ENCODE measurements at regions not wholly inside any gene's neighbourhood (a gene's known extent, or its start where the extent isn't known, plus 50 kb on each side); places are given as distances from the start of the nearest gene placed in this dataset.

DNA sequence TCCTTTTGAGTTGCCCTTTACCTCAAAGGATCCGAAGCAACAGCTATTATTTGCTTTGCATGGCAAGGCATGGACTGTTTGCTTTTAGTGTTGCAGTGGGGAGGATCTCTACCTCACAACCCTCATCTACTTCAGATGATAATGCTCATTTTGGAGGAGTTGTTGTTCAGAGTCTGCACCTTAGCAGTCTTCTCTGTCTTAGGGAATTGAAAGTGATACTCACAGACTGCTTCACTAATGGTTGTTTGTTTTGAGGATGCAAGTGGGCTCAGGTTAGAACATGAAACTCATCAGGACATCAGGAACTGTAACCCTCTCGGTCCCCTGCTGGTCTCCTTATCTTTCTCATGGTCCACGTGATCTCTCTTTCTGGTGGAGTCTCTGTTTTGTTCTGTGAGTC is 172.9 kb upstream of the ANKH start:
- TF ChIP-seq, protein P1, sequence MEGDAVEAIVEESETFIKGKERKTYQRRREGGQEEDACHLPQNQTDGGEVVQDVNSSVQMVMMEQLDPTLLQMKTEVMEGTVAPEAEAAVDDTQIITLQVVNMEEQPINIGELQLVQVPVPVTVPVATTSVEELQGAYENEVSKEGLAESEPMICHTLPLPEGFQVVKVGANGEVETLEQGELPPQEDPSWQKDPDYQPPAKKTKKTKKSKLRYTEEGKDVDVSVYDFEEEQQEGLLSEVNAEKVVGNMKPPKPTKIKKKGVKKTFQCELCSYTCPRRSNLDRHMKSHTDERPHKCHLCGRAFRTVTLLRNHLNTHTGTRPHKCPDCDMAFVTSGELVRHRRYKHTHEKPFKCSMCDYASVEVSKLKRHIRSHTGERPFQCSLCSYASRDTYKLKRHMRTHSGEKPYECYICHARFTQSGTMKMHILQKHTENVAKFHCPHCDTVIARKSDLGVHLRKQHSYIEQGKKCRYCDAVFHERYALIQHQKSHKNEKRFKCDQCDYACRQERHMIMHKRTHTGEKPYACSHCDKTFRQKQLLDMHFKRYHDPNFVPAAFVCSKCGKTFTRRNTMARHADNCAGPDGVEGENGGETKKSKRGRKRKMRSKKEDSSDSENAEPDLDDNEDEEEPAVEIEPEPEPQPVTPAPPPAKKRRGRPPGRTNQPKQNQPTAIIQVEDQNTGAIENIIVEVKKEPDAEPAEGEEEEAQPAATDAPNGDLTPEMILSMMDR (IDR thresholded peaks at IDR 0.05) = no peak

DNA sequence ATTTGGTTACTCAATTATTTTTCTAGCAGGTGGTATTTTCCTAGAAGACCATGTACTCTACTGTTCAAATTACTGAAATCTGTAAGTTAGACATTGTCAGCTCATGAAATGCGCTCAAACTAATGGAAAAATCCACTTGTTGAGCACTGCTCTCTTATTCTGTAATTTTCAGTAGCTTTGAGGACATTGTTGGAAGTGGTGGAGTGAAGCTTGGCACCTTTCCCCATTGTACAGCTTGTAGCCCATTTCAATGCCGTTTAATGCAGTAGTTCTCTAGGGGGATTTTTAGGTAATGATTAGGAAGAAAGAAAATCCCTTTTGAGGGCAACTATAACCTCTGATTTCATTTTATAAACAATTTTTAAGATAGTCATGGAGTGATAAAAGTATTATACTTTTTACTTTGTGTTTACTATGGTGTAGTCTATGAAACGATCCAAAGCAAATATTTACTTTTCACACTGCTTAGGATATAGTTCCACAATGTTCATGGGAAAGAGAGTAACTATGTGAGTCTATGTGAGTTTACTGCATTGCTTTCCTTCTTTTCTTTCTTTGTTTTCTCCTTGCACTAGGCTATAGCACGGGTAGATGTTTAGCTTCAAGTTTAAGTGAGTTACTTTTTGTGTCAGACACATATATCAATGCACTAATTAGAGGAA is 165.8 kb upstream of the ANKH start:
- TF ChIP-seq, protein P1 (IDR thresholded peaks at IDR 0.05) = no peak

DNA sequence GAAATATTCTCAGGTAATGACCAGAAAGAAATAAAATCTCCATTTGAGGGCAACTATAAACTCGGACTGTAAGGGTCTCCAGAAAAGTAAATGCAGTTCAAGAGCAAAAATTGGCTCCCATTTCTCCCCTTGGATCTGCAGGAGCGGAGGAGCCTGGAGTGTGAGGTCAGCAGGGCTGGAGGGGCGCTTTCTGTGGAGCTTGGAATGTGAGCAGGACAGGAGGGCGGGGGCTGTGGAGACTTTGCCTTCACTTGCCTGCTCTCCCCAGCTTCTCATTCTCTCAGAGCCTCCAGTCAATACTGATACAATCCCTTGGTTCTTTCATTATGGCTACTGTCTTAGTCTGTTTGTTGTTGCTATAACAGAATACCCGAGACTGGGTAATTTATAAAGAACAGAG is 162.8 kb upstream of the ANKH start:
- TF ChIP-seq, protein P1 (IDR thresholded peaks at IDR 0.05) = no peak

DNA sequence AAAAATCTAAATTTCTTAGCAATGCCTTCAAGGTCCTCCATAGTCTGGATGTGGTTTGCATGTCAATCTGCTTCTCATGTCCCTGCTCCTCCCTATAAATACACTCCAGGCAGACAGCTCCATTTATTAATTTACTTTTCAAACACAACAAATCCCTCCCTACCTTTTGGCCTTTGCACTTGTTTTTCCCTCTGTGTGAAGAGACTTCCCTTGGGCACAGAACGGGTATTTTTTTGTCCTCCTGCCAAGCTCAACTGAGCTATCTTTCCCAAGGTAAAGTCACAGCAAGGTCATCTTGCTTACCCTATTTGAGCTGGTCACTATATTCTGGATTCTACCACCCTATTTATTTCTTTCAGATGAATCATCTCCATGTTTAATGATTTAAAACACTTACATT is 159.6 kb upstream of the ANKH start:
- TF ChIP-seq, protein P1 (IDR thresholded peaks at IDR 0.05) = no peak

DNA sequence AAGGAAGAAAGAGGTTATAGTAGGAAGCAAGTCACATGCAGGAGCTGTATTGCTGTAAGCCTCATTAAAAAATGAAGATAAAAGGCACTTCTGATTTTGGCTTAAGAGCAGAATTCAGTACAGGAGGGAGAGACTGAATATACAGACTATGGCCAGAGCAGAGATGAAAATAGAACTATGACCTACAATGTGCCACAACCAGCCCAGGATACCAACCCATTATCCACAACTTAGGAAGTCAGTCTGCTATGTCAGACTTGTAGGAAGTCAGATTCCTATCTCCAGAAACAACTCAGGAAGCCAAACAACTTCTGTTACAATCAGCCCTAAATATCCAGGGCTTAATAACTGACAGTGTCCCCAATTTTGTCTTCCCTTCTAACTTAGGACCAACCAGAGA is 156.2 kb upstream of the ANKH start:
- TF ChIP-seq, protein P1 (IDR thresholded peaks at IDR 0.05) = no peak

DNA sequence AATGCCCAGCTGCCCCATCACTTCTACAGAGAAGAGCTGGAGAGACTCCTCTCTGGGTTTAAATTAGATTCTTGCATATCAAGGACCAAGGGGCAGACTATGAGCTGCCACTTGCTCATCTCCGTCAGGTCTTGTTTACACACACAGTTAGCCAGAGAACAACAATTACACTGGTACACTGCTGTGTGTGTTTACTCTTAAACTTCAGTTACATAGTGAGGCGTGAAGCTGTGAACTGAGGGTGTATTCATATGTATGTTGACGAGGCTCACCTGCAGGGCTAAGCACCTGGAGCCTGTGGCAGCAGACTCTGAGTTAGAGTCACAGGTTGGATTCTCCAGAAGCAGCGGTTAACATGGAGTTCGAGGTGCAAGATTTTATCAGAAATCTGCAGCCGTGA is 155.4 kb upstream of the ANKH start:
- TF ChIP-seq, protein P1 (IDR thresholded peaks at IDR 0.05) = no peak

DNA sequence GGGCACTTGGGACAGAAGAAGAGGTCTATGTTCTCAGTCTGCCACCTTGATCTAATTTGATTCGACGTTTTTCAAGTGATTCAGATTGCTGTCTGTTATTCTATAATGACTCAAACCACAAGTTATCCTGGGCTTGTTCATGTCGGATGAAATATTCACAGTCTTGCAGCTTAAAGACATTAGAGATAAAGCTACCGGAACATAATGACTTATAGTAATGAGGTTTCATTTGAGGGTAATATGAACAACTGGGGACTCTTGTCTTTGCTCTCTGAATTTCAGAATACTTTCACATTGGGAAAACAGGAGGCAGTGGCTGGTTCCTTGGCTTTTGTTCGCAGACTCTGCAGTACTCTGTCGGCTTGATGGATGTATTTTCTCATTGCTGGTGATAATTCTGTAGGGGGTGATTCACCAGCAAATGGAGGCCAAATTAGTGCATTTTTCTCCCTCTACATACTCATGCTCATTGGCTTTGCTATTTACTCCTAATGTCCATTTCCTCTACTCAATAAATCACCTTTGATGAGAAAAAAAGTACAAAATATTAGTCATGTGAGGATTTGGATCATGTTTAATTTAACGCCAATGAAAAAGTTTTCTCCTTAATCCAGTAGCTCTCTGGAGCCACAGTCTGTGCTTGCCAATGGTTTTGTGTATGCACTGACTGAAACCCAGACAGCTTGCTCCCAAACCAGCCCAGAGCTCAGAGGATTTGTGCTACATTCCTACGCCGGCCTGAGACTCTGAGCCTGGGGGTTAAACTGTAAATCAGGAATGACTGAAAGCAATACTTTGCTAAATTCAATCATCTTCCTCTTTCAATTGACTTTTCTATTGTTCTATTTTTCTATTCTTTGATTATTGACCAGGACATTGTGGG is 154.7 kb upstream of the ANKH start:
- TF ChIP-seq, protein P1 (IDR thresholded peaks at IDR 0.05) = no peak

All from LNCAP (cell line).